PC-3 (cell line): ENCODE measurements at regions not wholly inside any gene's neighbourhood (a gene's known extent, or its start where the extent isn't known, plus 50 kb on each side); places are given as distances from the start of the nearest gene placed in this dataset.

Experiments
- ATAC-seq: fragments of 200-7000 bp; cut with Tn5 transposase; 2 replicates; pipeline ENCODE4 v1.9.1; 2020; ENCODE audit warnings: mild to moderate bottlenecking, moderate library complexity
- BruUV-seq: library from RNA; stranded (reverse); fragments of 400-500 nt; replicated peaks from 2 replicates; lab custom pipeline; 2021; lab: Mats Ljungman, UMichigan
- CTCF ChIA-PET: fragments of 300-600 bp; sonication (Branson Sonifier 250); formaldehyde crosslinking; loops from one replicate; lab custom pipeline; 2022; ENCODE audit warnings: antibody characterized with exemption; lab: Charles Lee
- POLR2A ChIA-PET: fragments of 300-600 bp; sonication (Branson Sonifier 250); formaldehyde crosslinking; loops from one replicate; lab custom pipeline; 2022; ENCODE audit warnings: antibody characterized with exemption; ENCODE audit not compliant: unreplicated experiment; lab: Charles Lee
- DNase-seq: peaks from one replicate; pipeline ENCODE4 v3.0.0-alpha.2; 2015
- H2AFZ ChIP-seq: fragments of 300-600 bp; sonication (generic); 2 replicates; pipeline ENCODE4 v1.6.0; 2016; ENCODE audit warnings: antibody characterized with exemption, low read length
- H3F3A ChIP-seq: fragments of 300-600 bp; sonication (generic); one replicate; pipeline ENCODE4 v1.6.0; 2017; ENCODE audit warnings: antibody characterized with exemption, low read length, control low read depth, mild to moderate bottlenecking; ENCODE audit not compliant: unreplicated experiment
- H3K27ac ChIP-seq: fragments of 300-600 bp; sonication (generic); 2 replicates; pipeline ENCODE4 v1.5.1; 2016; ENCODE audit warnings: mild to moderate bottlenecking, low read length
- H3K27me3 ChIP-seq: fragments of 300-600 bp; sonication (generic); 2 replicates; pipeline ENCODE4 v1.6.1; 2016; ENCODE audit warnings: low read length, mixed read lengths
- H3K36me3 ChIP-seq: fragments of 300-600 bp; sonication (generic); 2 replicates; pipeline ENCODE4 v1.6.1; 2016; ENCODE audit warnings: low read depth, mixed run types, low read length, mixed read lengths
- H3K4me1 ChIP-seq: fragments of 300-600 bp; sonication (generic); 2 replicates; pipeline ENCODE4 v1.5.1; 2016; ENCODE audit warnings: low read length; ENCODE audit not compliant: insufficient read depth
- H3K4me2 ChIP-seq: fragments of 300-600 bp; sonication (generic); 2 replicates; pipeline ENCODE4 v1.6.0; 2016; ENCODE audit warnings: low read length
- H3K4me3 ChIP-seq: fragments of 300-600 bp; sonication (generic); 2 replicates; pipeline ENCODE4 v1.5.1; 2016; ENCODE audit warnings: mild to moderate bottlenecking, low read length, mixed read lengths
- H3K79me2 ChIP-seq: fragments of 300-600 bp; sonication (generic); 2 replicates; pipeline ENCODE4 v1.6.1; 2017; ENCODE audit warnings: low read length, mixed read lengths
- H3K9ac ChIP-seq: fragments of 300-600 bp; sonication (generic); 2 replicates; pipeline ENCODE4 v1.6.0; 2016; ENCODE audit warnings: mild to moderate bottlenecking, low read length
- H3K9me2 ChIP-seq: fragments of 300-600 bp; sonication (generic); replicated peaks from 2 replicates; pipeline ENCODE4 v1.6.1; 2016; ENCODE audit warnings: mixed run types, low read length, mixed read lengths
- H3K9me3 ChIP-seq: fragments of 300-600 bp; sonication (generic); 2 replicates; pipeline ENCODE4 v1.6.1; 2016; ENCODE audit warnings: low read length, mixed read lengths
- H4K20me1 ChIP-seq: fragments of 300-600 bp; sonication (generic); 2 replicates; pipeline ENCODE4 v1.6.1; 2016; ENCODE audit warnings: low read length, mixed read lengths
- EZH2 ChIP-seq: fragments of 300-600 bp; sonication (generic); IDR thresholded peaks from one replicate; pipeline ENCODE4 v1.6.1; 2017; ENCODE audit warnings: antibody characterized with exemption, mild to moderate bottlenecking, low read length; ENCODE audit not compliant: unreplicated experiment
- EZH2phosphoT487 ChIP-seq: fragments of 300-600 bp; sonication (generic); IDR thresholded peaks from 2 replicates; pipeline ENCODE4 v1.6.1; 2018; ENCODE audit warnings: mild to moderate bottlenecking, antibody characterized with exemption, low read length, borderline replicate concordance
- intact Hi-C: fragments of 100-400 bp; cut with micrococcal nuclease; formaldehyde crosslinking; loops from 2 replicates; pipeline ENCODE4 v1.9.0; 2023
- TF ChIP-seq, protein P1 (sequence below): fragments of 300-600 bp; sonication (generic); conservative IDR thresholded peaks from 2 replicates; pipeline ENCODE4 v1.5.1; 2017; ENCODE audit warnings: antibody characterized with exemption, low read depth, mild to moderate bottlenecking, low read length

DNA sequence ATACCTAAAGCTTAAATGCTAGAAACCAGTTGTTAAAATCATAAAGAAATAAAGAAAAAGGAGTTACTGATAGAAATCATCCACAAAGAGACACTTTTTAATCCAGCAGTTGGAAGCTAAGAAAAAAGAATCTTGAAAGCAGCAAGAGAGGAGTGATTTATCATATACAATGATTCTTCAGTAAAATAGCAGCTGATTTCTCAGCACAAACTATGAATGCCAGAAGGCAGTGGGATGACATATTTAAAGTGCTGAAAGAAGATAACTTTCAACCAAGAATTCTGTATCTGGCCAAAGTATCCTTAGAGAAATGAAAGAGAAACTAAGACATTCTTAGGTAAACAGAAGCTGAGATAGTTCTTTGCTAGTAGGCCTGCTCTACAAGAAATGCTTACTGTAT is 366.0 kb downstream of the HTR1A start:
- Histone ChIP-seq H3K27me3 (no peaks in the 10 kb centered on the region), H3K4me3 (no peak overlapping the region), H3K9ac (no peak overlapping the region), H3K9me2 (no peaks in the 10 kb centered on the region), H2AFZ (no peak overlapping the region), H3K27ac (no peak overlapping the region), H3K36me3 (no peaks in the 10 kb centered on the region), H3K4me1 (no peaks in the 10 kb centered on the region), H3F3A (no peaks in the 10 kb centered on the region), H3K4me2 (no peak overlapping the region), H4K20me1 (no peaks in the 10 kb centered on the region), H3K79me2 (no peaks in the 10 kb centered on the region), H3K9me3 (no peaks in the 10 kb centered on the region)
- CTCF ChIA-PET: no interaction called here
- no peak for DNase-seq
- intact Hi-C loops: no loop called here
- POLR2A ChIA-PET: no interaction called here
- ATAC-seq: no peak
- TF ChIP-seq EZH2 (no peak), EZH2phosphoT487 (no peak)
- BruUV-seq: no TSS peak

DNA sequence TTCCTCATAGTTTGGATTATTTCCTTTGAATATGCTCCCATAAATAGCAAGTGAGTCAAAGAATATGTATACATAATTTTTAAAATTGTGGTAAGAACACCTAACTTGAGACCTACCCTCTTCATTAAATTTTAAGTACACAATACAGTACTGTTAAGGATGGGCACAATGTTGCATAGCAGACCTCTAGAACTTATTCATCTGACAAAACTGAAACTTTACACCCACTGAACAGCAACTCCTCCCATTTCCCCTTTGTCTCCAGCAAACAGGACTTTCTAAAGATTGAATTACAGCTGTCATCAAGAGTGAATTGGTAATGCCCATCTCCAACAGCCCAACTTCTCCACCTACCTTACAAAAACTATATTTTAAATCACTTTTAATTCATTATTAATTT is 388.9 kb downstream of the HTR1A start:
- no TSS peak for BruUV-seq
- H4K20me1 ChIP-seq: no peaks in the 10 kb centered on the region
- no peaks in the 10 kb centered on the region for H3K9me3 ChIP-seq
- TF ChIP-seq, protein P1, sequence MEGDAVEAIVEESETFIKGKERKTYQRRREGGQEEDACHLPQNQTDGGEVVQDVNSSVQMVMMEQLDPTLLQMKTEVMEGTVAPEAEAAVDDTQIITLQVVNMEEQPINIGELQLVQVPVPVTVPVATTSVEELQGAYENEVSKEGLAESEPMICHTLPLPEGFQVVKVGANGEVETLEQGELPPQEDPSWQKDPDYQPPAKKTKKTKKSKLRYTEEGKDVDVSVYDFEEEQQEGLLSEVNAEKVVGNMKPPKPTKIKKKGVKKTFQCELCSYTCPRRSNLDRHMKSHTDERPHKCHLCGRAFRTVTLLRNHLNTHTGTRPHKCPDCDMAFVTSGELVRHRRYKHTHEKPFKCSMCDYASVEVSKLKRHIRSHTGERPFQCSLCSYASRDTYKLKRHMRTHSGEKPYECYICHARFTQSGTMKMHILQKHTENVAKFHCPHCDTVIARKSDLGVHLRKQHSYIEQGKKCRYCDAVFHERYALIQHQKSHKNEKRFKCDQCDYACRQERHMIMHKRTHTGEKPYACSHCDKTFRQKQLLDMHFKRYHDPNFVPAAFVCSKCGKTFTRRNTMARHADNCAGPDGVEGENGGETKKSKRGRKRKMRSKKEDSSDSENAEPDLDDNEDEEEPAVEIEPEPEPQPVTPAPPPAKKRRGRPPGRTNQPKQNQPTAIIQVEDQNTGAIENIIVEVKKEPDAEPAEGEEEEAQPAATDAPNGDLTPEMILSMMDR: no peak
- no peak overlapping the region for H3K4me2 ChIP-seq
- no peak overlapping the region for H3K27ac ChIP-seq
- no peak overlapping the region for H3K9ac ChIP-seq
- no peaks in the 10 kb centered on the region for H3K79me2 ChIP-seq
- no peak overlapping the region for H3K4me3 ChIP-seq
- no peaks in the 10 kb centered on the region for H3K4me1 ChIP-seq
- H3F3A ChIP-seq: no peaks in the 10 kb centered on the region
- no peak for DNase-seq
- ChIA-PET POLR2A (no interaction called here), CTCF (no interaction called here)
- H2AFZ ChIP-seq: no peak overlapping the region
- ATAC-seq: no peak
- no peaks in the 10 kb centered on the region for H3K9me2 ChIP-seq
- no peaks in the 10 kb centered on the region for H3K27me3 ChIP-seq
- H3K36me3 ChIP-seq: no peaks in the 10 kb centered on the region
- intact Hi-C loops: no loop called here

DNA sequence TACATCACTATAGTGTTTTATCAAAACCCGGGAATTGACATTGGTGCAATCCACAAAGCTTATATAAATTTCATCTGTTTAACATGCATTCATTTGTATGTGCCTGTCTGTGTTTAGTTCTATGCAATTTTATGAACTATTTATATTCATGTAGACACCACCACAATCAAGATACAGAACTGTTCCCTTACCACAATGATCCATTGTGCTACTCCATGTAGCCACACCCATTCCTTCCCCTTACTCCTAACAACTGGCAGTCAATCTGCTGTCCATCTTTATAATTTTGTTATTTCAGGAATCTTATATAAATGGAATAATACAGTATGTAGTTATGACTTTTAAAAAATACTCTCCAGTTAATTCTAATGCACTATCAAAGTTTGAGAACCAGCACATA is 389.5 kb downstream of the HTR1A start:
- Histone ChIP-seq H3K9me2 (no peaks in the 10 kb centered on the region), H3K9ac (no peak overlapping the region), H3K36me3 (no peaks in the 10 kb centered on the region), H3K9me3 (no peaks in the 10 kb centered on the region), H3K4me2 (no peak overlapping the region), H3K4me3 (no peak overlapping the region), H3K4me1 (no peaks in the 10 kb centered on the region), H2AFZ (no peak overlapping the region), H3K79me2 (no peaks in the 10 kb centered on the region), H3K27ac (no peak overlapping the region), H4K20me1 (no peaks in the 10 kb centered on the region), H3F3A (no peaks in the 10 kb centered on the region), H3K27me3 (no peaks in the 10 kb centered on the region)
- CTCF ChIA-PET: no interaction called here
- ATAC-seq: no peak
- TF ChIP-seq EZH2: no peak
- TF ChIP-seq EZH2phosphoT487: no peak
- TF ChIP-seq, protein P1: no peak
- no TSS peak for BruUV-seq
- intact Hi-C loops: no loop called here
- POLR2A ChIA-PET: no interaction called here
- DNase-seq: no peak
